ENCODE measurements at regions not wholly inside any gene's neighbourhood (a gene's known extent, or its start where the extent isn't known, plus 50 kb on each side); places are given as distances from the start of the nearest gene placed in this dataset.

- TF ChIP-seq, protein P1, sequence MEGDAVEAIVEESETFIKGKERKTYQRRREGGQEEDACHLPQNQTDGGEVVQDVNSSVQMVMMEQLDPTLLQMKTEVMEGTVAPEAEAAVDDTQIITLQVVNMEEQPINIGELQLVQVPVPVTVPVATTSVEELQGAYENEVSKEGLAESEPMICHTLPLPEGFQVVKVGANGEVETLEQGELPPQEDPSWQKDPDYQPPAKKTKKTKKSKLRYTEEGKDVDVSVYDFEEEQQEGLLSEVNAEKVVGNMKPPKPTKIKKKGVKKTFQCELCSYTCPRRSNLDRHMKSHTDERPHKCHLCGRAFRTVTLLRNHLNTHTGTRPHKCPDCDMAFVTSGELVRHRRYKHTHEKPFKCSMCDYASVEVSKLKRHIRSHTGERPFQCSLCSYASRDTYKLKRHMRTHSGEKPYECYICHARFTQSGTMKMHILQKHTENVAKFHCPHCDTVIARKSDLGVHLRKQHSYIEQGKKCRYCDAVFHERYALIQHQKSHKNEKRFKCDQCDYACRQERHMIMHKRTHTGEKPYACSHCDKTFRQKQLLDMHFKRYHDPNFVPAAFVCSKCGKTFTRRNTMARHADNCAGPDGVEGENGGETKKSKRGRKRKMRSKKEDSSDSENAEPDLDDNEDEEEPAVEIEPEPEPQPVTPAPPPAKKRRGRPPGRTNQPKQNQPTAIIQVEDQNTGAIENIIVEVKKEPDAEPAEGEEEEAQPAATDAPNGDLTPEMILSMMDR (conservative IDR thresholded peaks at IDR 0.05) = no peak
- TF ChIP-seq ZFX (IDR thresholded peaks at IDR 0.05) = no peak
Observed at GRCh38 chr13:99782669-99783068, 188.9 kb downstream of the ZIC5 start.

Data from C4-2B (cell line).